ENCODE measurements at regions not wholly inside any gene's neighbourhood (a gene's known extent, or its start where the extent isn't known, plus 50 kb on each side); places are given as distances from the start of the nearest gene placed in this dataset.

- no peak overlapping the region for H3K4me3 ChIP-seq
- H3K4me1 ChIP-seq: no peaks in the 10 kb centered on the region
- intact Hi-C loops (cut with DNase I): loop anchor here in 6 of 10 donors (5.0 to 10.0 kb wide), 4 partner anchors 177 to 307 kb away; partner anchors contain the start of gene PCDH8 (in 2 of the 6)
- ATAC-seq (peak in 3 of 4 donors; percentile 44 to 63 (median 54)), DNase-seq (peak in 1 of 5 donors; percentile 33)
- H3K27me3 ChIP-seq: peaks cover 0 to 16% (median 0%) of the 10 kb centered on the region in 9 donors
- no peak overlapping the region for H3K27ac ChIP-seq
- WGBS, 4 donors: 20 to 28% (median 21%) methylated on average over 5 of the region's 5 CpGs
- no peaks in the 10 kb centered on the region for H3K36me3 ChIP-seq
- H3K9me3 ChIP-seq: no peaks in the 10 kb centered on the region
- TF ChIP-seq CTCF (IDR thresholded peaks at IDR 0.05) (peak; percentile 45 to 77 (median 68)), POLR2A (IDR thresholded peaks at IDR 0.05) (no peak)
Measured at GRCh38 chr13:53151336-53152056, 122.9 kb downstream of the OLFM4 start.

- ATAC-seq: no peak
- H3K27ac ChIP-seq: no peak overlapping the region
- intact Hi-C loops (cut with DNase I): loop anchor here in 6 of 10 donors (5.0 to 10.0 kb wide), 4 partner anchors 177 to 307 kb away; partner anchors contain the start of gene PCDH8 (in 2 of the 6)
Measured at GRCh38 chr13:53152057-53152421, 123.4 kb downstream of the OLFM4 start.

GRCh38 chr13:53158201-53158600 lies 129.6 kb downstream of the OLFM4 start:
- Histone ChIP-seq H3K27ac (no peak overlapping the region), H3K9me3 (peaks cover 0 to 13% (median 0%) of the 10 kb centered on the region in 12 donors), H3K27me3 (peaks cover 0 to 22% (median 0%) of the 10 kb centered on the region in 9 donors), H3K4me3 (no peak overlapping the region), H3K36me3 (no peaks in the 10 kb centered on the region), H3K4me1 (no peaks in the 10 kb centered on the region)
- TF ChIP-seq POLR2A (IDR thresholded peaks at IDR 0.05): no peak
- TF ChIP-seq CTCF (IDR thresholded peaks at IDR 0.05): no peak
- intact Hi-C loops (cut with DNase I): loop anchor here in 2 of 10 donors (10.0 kb wide), 2 partner anchors 183 to 313 kb away; partner anchors contain the start of gene PCDH8 (in 1 of the 2)
- no peak for DNase-seq
- ATAC-seq: no peak
- WGBS, 4 donors: 84 to 96% (median 92%) methylated on average over 1 of the region's 1 CpG

More at GRCh38 chr13:53152057-53152421, 123.4 kb downstream of the OLFM4 start:
- no peak for TF ChIP-seq POLR2A (IDR thresholded peaks at IDR 0.05)
- TF ChIP-seq CTCF (IDR thresholded peaks at IDR 0.05): no peak
- no peak for DNase-seq
- H3K27me3 ChIP-seq: peaks cover 0 to 16% (median 0%) of the 10 kb centered on the region in 9 donors
- WGBS, 4 donors: 15 to 24% (median 17%) methylated on average over 4 of the region's 4 CpGs
- H3K4me3 ChIP-seq: no peak overlapping the region
- no peaks in the 10 kb centered on the region for H3K4me1 ChIP-seq
- H3K9me3 ChIP-seq: peaks cover 0 to 3% (median 0%) of the 10 kb centered on the region in 12 donors
- no peaks in the 10 kb centered on the region for H3K36me3 ChIP-seq

GRCh38 chr13:53159431-53159830 lies 130.8 kb downstream of the OLFM4 start:
- Histone ChIP-seq H3K27ac (no peak overlapping the region), H3K9me3 (peaks cover 0 to 13% (median 0%) of the 10 kb centered on the region in 12 donors), H3K27me3 (peaks cover 0 to 13% (median 0%) of the 10 kb centered on the region in 9 donors), H3K36me3 (no peaks in the 10 kb centered on the region), H3K4me3 (no peak overlapping the region), H3K4me1 (no peaks in the 10 kb centered on the region)
- ATAC-seq (no peak), DNase-seq (no peak)
- TF ChIP-seq CTCF (IDR thresholded peaks at IDR 0.05) (no peak), POLR2A (IDR thresholded peaks at IDR 0.05) (no peak)
- intact Hi-C loops (cut with DNase I): loop anchor here in 2 of 10 donors (10.0 kb wide), 2 partner anchors 185 to 315 kb away; partner anchors contain the start of gene PCDH8 (in 1 of the 2)
- WGBS, 4 donors: 87 to 96% (median 91%) methylated on average over 1 of the region's 1 CpG
